ENCODE measurements at regions not wholly inside any gene's neighbourhood (a gene's known extent, or its start where the extent isn't known, plus 50 kb on each side); places are given as distances from the start of the nearest gene placed in this dataset.

DNA sequence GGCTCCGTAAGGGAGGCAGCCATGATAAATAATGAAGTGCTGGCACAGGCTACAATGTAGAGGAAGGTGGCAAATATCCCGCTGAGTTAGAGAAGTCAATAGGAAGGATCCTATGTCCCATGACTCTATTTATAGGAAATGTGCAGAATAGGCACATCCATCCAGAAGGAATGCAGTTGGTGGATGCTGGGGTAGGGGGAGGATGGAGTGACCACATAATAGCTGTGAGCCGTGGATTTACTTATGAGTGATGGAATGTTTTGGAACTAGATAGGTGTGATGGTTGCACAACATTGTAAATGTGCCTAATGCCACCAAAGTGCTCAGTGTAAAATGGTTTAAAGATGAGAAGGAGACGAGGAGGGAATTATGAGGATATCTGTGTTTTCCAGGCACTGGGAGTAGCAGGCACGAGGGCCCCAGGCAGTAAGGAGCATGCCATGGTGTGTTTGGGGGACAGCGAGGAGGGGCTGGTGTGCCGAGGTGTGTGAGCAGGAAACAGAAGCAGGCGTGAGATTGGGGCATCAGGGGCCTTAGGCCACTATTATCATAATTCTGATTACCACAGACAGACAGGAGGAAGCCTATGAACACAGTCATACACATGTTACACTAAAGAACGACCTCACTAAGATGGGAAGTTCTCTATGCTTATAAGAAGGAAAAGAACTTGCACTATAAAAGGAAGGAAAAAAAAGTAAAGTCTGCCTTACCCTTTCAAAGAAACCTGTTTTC lies 837.3 kb upstream of the TMEM132C start:
- Histone ChIP-seq H3K56ac (replicated peaks; ENCODE audit: insufficient read length, low read depth, low read length) (no peak overlapping the region), H3K27ac (ENCODE audit: low read depth, low read length) (no peak overlapping the region), H3K23me2 (ENCODE audit: low read depth, low read length) (no peaks in the 10 kb centered on the region), H3K18ac (ENCODE audit: extremely low read depth, low read length) (no peak overlapping the region), H3K79me2 (ENCODE audit: control insufficient read depth in 1 of 2, insufficient read depth in 2 of 2, low read length in 2 of 2) (no peaks in the 10 kb centered on the region), H3K4me3 (ENCODE audit: extremely low read depth in 1 of 4, insufficient read depth in 2 of 4, low read depth in 3 of 4, low read length in 4 of 4) (no peak overlapping the region), H2BK12ac (ENCODE audit: low read depth, low read length) (no peak overlapping the region), H3K27me3 (replicated peaks in 1 of 4; ENCODE audit: control insufficient read depth in 3 of 4, extremely low read depth in 1 of 4, insufficient read depth in 3 of 4, low read length in 3 of 4) (no peaks in the 10 kb centered on the region), H3K9ac (replicated peaks in 1 of 4; ENCODE audit: extremely low read depth in 1 of 4, low read depth in 3 of 4, low read length in 3 of 4) (no peak overlapping the region), H3K4me1 (replicated peaks in 1 of 4; ENCODE audit: control insufficient read depth in 3 of 4, insufficient read depth in 4 of 4, low read length in 3 of 4) (no peaks in the 10 kb centered on the region; a peak in 1 of 7 replicates), H3K4ac (replicated peaks; ENCODE audit: insufficient read length, low read depth, low read length) (no peak overlapping the region), H3K36me3 (ENCODE audit: control insufficient read depth in 2 of 4, insufficient read depth in 4 of 4, low read length in 3 of 4) (no peaks in the 10 kb centered on the region), H2BK20ac (ENCODE audit: low read length) (no peak overlapping the region), H3K14ac (ENCODE audit: insufficient read length) (no peak overlapping the region), H2AK5ac (ENCODE audit: low read depth, low read length) (no peak overlapping the region), H3K23ac (ENCODE audit: insufficient read length) (no peak overlapping the region), H2AFZ (ENCODE audit: low read length) (no peak overlapping the region), H2BK15ac (ENCODE audit: low read length) (no peak overlapping the region), H4K8ac (ENCODE audit: extremely low read depth, insufficient read depth, low read length) (no peak overlapping the region), H4K91ac (replicated peaks; ENCODE audit: insufficient read length, low read length) (no peak overlapping the region), H2BK5ac (ENCODE audit: low read depth, low read length) (no peak overlapping the region), H3K9me3 (ENCODE audit: insufficient read depth in 2 of 2, low read depth in 1 of 2, low read length in 1 of 2) (no peaks in the 10 kb centered on the region), H4K5ac (ENCODE audit: insufficient read length, low read depth, low read length) (no peak overlapping the region), H4K20me1 (replicated peaks in 1 of 2; ENCODE audit: control insufficient read depth in 1 of 2, insufficient read depth in 2 of 2, low read length in 2 of 2) (no peaks in the 10 kb centered on the region), H3K4me2 (ENCODE audit: insufficient read depth in 1 of 2, low read depth in 2 of 2, low read length in 2 of 2) (no peak overlapping the region), H3K79me1 (ENCODE audit: low read depth, low read length) (no peaks in the 10 kb centered on the region), H2BK120ac (replicated peaks; ENCODE audit: low read depth, low read length) (no peak overlapping the region)
- ChIA-PET POLR2A (ENCODE audit: partially characterized antibody) (no interaction called here), CTCF (ENCODE audit: partially characterized antibody) (interaction anchor here (0.6 to 1.4 kb wide), 2 partner anchors 10 to 261 kb away, joined by 3 read pairs; no protein-coding TSS in a partner anchor)
- FAIRE-seq (no peak), DNase-seq (ENCODE audit: low read depth in 1 of 2, low spot score in 2 of 2) (no peak)
- 90% methylated on average over 9 of the region's 9 CpGs; no CpG with 5 or more reads in 1 of the 2 experiments for WGBS, 2 experiments (ENCODE audit: extremely low coverage in 1 of 2, insufficient coverage in 1 of 2, insufficient read length in 1 of 2, insufficient replicate concordance in 2 of 2, low coverage in 1 of 2, low lambda C conversion rate in 2 of 2, missing lambda C conversion rate in 1 of 2)
- TF ChIP-seq NRF1 (IDR thresholded peaks at IDR 0.05; ENCODE audit: low read depth, low read length), result no peak
- TF ChIP-seq RBBP5 (IDR thresholded peaks at IDR 0.05; ENCODE audit: borderline replicate concordance, low read depth, low read length), result no peak
- no peak for TF ChIP-seq CHD2 (IDR thresholded peaks at IDR 0.05; ENCODE audit: low read length)
- TF ChIP-seq CREB1 (IDR thresholded peaks at IDR 0.05), result no peak
- no peak for TF ChIP-seq TAF1 (IDR thresholded peaks at IDR 0.05; ENCODE audit: low read depth, low read length)
- no peak for TF ChIP-seq NANOG (IDR thresholded peaks at IDR 0.05; ENCODE audit: insufficient read depth, low read depth, low read length, poor library complexity, severe bottlenecking)
- TF ChIP-seq SIX5 (IDR thresholded peaks at IDR 0.05; ENCODE audit: low read depth, low read length), result no peak
- no peak for TF ChIP-seq RFX5 (IDR thresholded peaks at IDR 0.05; ENCODE audit: borderline replicate concordance, low read depth, low read length)
- TF ChIP-seq GABPA (IDR thresholded peaks at IDR 0.05; ENCODE audit: borderline replicate concordance, insufficient read depth, low read length), result no peak
- no peak for TF ChIP-seq EP300 (IDR thresholded peaks at IDR 0.05; ENCODE audit: borderline replicate concordance in 1 of 2, low read depth in 2 of 2, low read length in 2 of 2)
- no peak for TF ChIP-seq SP1 (IDR thresholded peaks at IDR 0.05; ENCODE audit: low read depth, low read length)
- no peak for TF ChIP-seq SAP30 (IDR thresholded peaks at IDR 0.05; ENCODE audit: insufficient read depth, insufficient replicate concordance, low read length)
- no peak for TF ChIP-seq BCL11A (IDR thresholded peaks at IDR 0.05; ENCODE audit: low read depth in 2 of 2, low read length in 2 of 2)
